GM12892 (cell line): ENCODE measurements at regions not wholly inside any gene's neighbourhood (a gene's known extent, or its start where the extent isn't known, plus 50 kb on each side); places are given as distances from the start of the nearest gene placed in this dataset.

Source experiments
- POLR2A ChIP-seq: IDR thresholded peaks from 2 replicates; pipeline ENCODE4 v1.6.1; 2011; ENCODE audit warnings: low read depth, low read length, control low read depth
- POLR2AphosphoS5 ChIP-seq: IDR thresholded peaks from 2 replicates; pipeline ENCODE4 v1.6.1; 2011; ENCODE audit warnings: low read depth, low read length, control low read depth
- TAF1 ChIP-seq: IDR thresholded peaks from 2 replicates; pipeline ENCODE4 v1.6.1; 2011; ENCODE audit warnings: low read depth, mild to moderate bottlenecking, control low read depth, low read length, borderline replicate concordance

- no peak for TF ChIP-seq POLR2A
- no peak for TF ChIP-seq POLR2AphosphoS5
- no peak for TF ChIP-seq TAF1
Measured at GRCh38 chr14:47919997-47920396, 244.6 kb upstream of the MDGA2 start.
